Peyer's patch (tissue), 4 donors: ENCODE measurements at regions not wholly inside any gene's neighbourhood (a gene's known extent, or its start where the extent isn't known, plus 50 kb on each side); places are given as distances from the start of the nearest gene placed in this dataset.

ENCODE experiments used
- POLR2A ChIP-seq, 2 donors: fragments of 450-650 bp; IDR thresholded peaks; one replicate each; pipeline ENCODE4 v1.5.1; 2017; ENCODE audit warnings: antibody characterized with exemption in 2 of 2, mild to moderate bottlenecking in 2 of 2, moderate library complexity in 2 of 2
- TF ChIP-seq, protein P1 (sequence below), 6 experiments: fragments of 450-650 bp in 4 of 6; fragments of 200-600 bp in 2 of 6; sonication (generic) in 1 of 6; IDR thresholded peaks; one replicate each; pipeline ENCODE4 v1.5.1; 2017 to 2019; ENCODE audit warnings: antibody characterized with exemption in 6 of 6, mild to moderate bottlenecking in 3 of 6, moderate library complexity in 1 of 6

DNA sequence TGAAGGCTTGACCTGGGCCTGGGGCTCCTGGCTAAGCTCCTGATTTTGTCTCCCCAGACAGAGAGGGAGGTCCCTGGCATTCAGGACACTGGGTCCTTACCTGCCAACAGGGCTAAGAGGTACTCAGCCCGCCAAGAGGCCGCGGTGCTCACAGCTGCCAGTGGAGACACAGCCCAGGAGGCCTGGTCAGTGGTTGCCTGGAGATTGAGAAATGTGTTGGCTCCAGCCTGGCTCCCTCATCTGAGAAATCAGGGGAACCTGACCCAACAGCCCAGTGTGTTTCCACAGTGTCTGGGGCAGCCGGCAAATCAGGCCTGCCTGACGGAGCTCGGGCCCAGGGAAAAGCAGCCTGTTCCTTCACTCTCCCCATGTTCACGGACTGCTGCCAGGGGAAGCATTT is 79.4 kb upstream of the NAV2 start:
- TF ChIP-seq, protein P1, sequence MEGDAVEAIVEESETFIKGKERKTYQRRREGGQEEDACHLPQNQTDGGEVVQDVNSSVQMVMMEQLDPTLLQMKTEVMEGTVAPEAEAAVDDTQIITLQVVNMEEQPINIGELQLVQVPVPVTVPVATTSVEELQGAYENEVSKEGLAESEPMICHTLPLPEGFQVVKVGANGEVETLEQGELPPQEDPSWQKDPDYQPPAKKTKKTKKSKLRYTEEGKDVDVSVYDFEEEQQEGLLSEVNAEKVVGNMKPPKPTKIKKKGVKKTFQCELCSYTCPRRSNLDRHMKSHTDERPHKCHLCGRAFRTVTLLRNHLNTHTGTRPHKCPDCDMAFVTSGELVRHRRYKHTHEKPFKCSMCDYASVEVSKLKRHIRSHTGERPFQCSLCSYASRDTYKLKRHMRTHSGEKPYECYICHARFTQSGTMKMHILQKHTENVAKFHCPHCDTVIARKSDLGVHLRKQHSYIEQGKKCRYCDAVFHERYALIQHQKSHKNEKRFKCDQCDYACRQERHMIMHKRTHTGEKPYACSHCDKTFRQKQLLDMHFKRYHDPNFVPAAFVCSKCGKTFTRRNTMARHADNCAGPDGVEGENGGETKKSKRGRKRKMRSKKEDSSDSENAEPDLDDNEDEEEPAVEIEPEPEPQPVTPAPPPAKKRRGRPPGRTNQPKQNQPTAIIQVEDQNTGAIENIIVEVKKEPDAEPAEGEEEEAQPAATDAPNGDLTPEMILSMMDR (IDR thresholded peaks at IDR 0.05), result no peak
- no peak for TF ChIP-seq POLR2A (IDR thresholded peaks at IDR 0.05)
